Caco-2 (cell line): ENCODE measurements at regions not wholly inside any gene's neighbourhood (a gene's known extent, or its start where the extent isn't known, plus 50 kb on each side); places are given as distances from the start of the nearest gene placed in this dataset.

Source experiments
- BruUV-seq: library from RNA; stranded (reverse); fragments of 400-500 nt; replicated peaks from 2 replicates; lab custom pipeline; 2021; lab: Mats Ljungman, UMichigan
- CTCF ChIA-PET: fragments of 300-600 bp; sonication (Branson Sonifier 250); formaldehyde crosslinking; loops from one replicate; lab custom pipeline; 2022; ENCODE audit warnings: antibody characterized with exemption; lab: Charles Lee
- POLR2A ChIA-PET: fragments of 300-600 bp; sonication (Branson Sonifier 250); formaldehyde crosslinking; loops from one replicate; lab custom pipeline; 2022; ENCODE audit warnings: antibody characterized with exemption; lab: Charles Lee
- DNase-seq, 2 experiments: peaks; one replicate each; pipeline versions ENCODE4 v3.0.0 to v3.0.0-alpha.2; 2020 to 2022
- H3K27me3 ChIP-seq: replicated peaks from 2 replicates; pipeline ENCODE4 v1.6.0; 2011; ENCODE audit warnings: low read length; ENCODE audit not compliant: control insufficient read depth, insufficient read depth
- H3K36me3 ChIP-seq: 2 replicates; pipeline ENCODE4 v1.5.1; 2011; ENCODE audit warnings: low read length; ENCODE audit not compliant: control insufficient read depth, insufficient read depth
- H3K4me1 ChIP-seq: fragments of 250-450 bp; sonication (Bioruptor Pico); 2 replicates; pipeline ENCODE4 v1.5.1; 2020; ENCODE audit warnings: mild to moderate bottlenecking
- H3K4me3 ChIP-seq: 2 replicates; pipeline ENCODE4 v1.5.1; 2011; ENCODE audit warnings: low read depth, mild to moderate bottlenecking, control low read depth, low read length
- H3K9me3 ChIP-seq: fragments of 250-450 bp; sonication (Bioruptor Pico); 2 replicates; pipeline ENCODE4 v1.5.1; 2020; ENCODE audit warnings: mild to moderate bottlenecking, moderate library complexity
- H3K27ac Mint-ChIP-seq: one replicate; pipeline ENCODE4 v1.8.0; 2022; ENCODE audit warnings: mixed read lengths; ENCODE audit not compliant: unreplicated experiment
- H3K27me3 Mint-ChIP-seq: one replicate; pipeline ENCODE4 v1.8.0; 2022; ENCODE audit warnings: mixed read lengths; ENCODE audit not compliant: insufficient read depth, unreplicated experiment
- H3K36me3 Mint-ChIP-seq: one replicate; pipeline ENCODE4 v1.8.0; 2022; ENCODE audit warnings: mild to moderate bottlenecking, mixed read lengths; ENCODE audit not compliant: insufficient read depth, unreplicated experiment
- H3K4me1 Mint-ChIP-seq: one replicate; pipeline ENCODE4 v1.8.0; 2022; ENCODE audit warnings: low read depth, mixed read lengths; ENCODE audit not compliant: unreplicated experiment
- H3K4me3 Mint-ChIP-seq: one replicate; pipeline ENCODE4 v1.8.0; 2022; ENCODE audit warnings: mild to moderate bottlenecking, moderate library complexity, mixed read lengths; ENCODE audit not compliant: unreplicated experiment
- H3K9me3 Mint-ChIP-seq: one replicate; pipeline ENCODE4 v1.8.0; 2022; ENCODE audit warnings: mixed read lengths; ENCODE audit not compliant: unreplicated experiment
- CTCF ChIP-seq, 2 experiments: fragments of 200-600 bp in 1 of 2; IDR thresholded peaks; 1 replicate in 1 of 2; 2 replicates in 1 of 2; pipeline versions ENCODE4 v1.5.1 to v1.8.0; 2011 to 2022; ENCODE audit warnings: antibody characterized with exemption in 1 of 2, control low read depth in 1 of 2, inconsistent platforms in 1 of 2, low read depth in 1 of 2, low read length in 1 of 2, mild to moderate bottlenecking in 1 of 2, moderate library complexity in 1 of 2; ENCODE audit not compliant: insufficient read depth in 1 of 2, severe bottlenecking in 1 of 2, unreplicated experiment in 1 of 2
- intact Hi-C: fragments of 100-400 bp; cut with micrococcal nuclease; formaldehyde crosslinking; loops from one replicate; pipeline ENCODE4 v1.10.0; 2022; ENCODE audit not compliant: unreplicated experiment

- ChIA-PET CTCF (interaction anchor here (0.6 to 1.4 kb wide), 2 partner anchors 51 to 63 kb away, joined by 3 read pairs; no protein-coding TSS in a partner anchor), POLR2A (no interaction called here)
- 0 out of 2 replicates have a peak overlapping the region, but pooled peaks have one; percentile 6 for H3K4me3 ChIP-seq
- no peaks in the 10 kb centered on the region for H3K27me3 ChIP-seq
- Mint-ChIP-seq H3K27me3 (no peaks in the 10 kb centered on the region), H3K4me1 (peaks cover 22% of the 10 kb centered on the region), H3K4me3 (peak overlapping the region; percentile 67), H3K9me3 (no peaks in the 10 kb centered on the region), H3K27ac (peak overlapping the region; percentile 71), H3K36me3 (no peaks in the 10 kb centered on the region)
- BruUV-seq: no TSS peak
- intact Hi-C loops: loop anchor here (1.0 to 2.0 kb wide), 5 partner anchors 64 to 156 kb away; no protein-coding TSS in a partner anchor
- H3K9me3 ChIP-seq: no peaks in the 10 kb centered on the region
- no peak for TF ChIP-seq CTCF (IDR thresholded peaks at IDR 0.05; ENCODE audit: insufficient read depth in 1 of 2, low read depth in 1 of 2, low read length in 1 of 2, severe bottlenecking in 1 of 2, unreplicated experiment in 1 of 2)
- peak in 1 of 2 experiments; percentile 57 for DNase-seq
- no peaks in the 10 kb centered on the region for H3K36me3 ChIP-seq
- H3K4me1 ChIP-seq: peaks cover 21% of the 10 kb centered on the region
Measured at GRCh38 chr5:157918811-157919742, 60.1 kb upstream of the CLINT1 start.

GRCh38 chr5:157917899-157918809 is 59.2 kb upstream of the CLINT1 start:
- DNase-seq: peak; percentile 78 to 80
- peak; percentile 67 to 71 for TF ChIP-seq CTCF (IDR thresholded peaks at IDR 0.05; ENCODE audit: insufficient read depth in 1 of 2, low read depth in 1 of 2, low read length in 1 of 2, severe bottlenecking in 1 of 2, unreplicated experiment in 1 of 2)
- H3K4me3 Mint-ChIP-seq: peak overlapping the region; percentile 67
- peak overlapping the region; percentile 71 for H3K27ac Mint-ChIP-seq
- H3K9me3 Mint-ChIP-seq: no peaks in the 10 kb centered on the region
- H3K36me3 ChIP-seq: no peaks in the 10 kb centered on the region
- no peaks in the 10 kb centered on the region for H3K27me3 Mint-ChIP-seq
- H3K27me3 ChIP-seq: no peaks in the 10 kb centered on the region
- intact Hi-C loops: loop anchor here (1.0 to 2.0 kb wide), 5 partner anchors 63 to 155 kb away; no protein-coding TSS in a partner anchor
- H3K4me1 Mint-ChIP-seq: peaks cover 22% of the 10 kb centered on the region
- H3K4me1 ChIP-seq: peaks cover 24% of the 10 kb centered on the region
- no peak overlapping the region for H3K4me3 ChIP-seq
- H3K36me3 Mint-ChIP-seq: no peaks in the 10 kb centered on the region
- no TSS peak for BruUV-seq
- POLR2A ChIA-PET: no interaction called here
- CTCF ChIA-PET: interaction anchor here (1.4 kb wide), 1 partner anchor 63 kb away, joined by 3 read pairs; no protein-coding TSS in a partner anchor
- no peaks in the 10 kb centered on the region for H3K9me3 ChIP-seq

GRCh38 chr5:157917491-157917890 is 58.5 kb upstream of the CLINT1 start:
- no peak for TF ChIP-seq CTCF (IDR thresholded peaks at IDR 0.05; ENCODE audit: insufficient read depth in 1 of 2, low read depth in 1 of 2, low read length in 1 of 2, severe bottlenecking in 1 of 2, unreplicated experiment in 1 of 2)
- Histone ChIP-seq H3K27me3 (no peaks in the 10 kb centered on the region), H3K4me1 (peaks cover 31% of the 10 kb centered on the region), H3K36me3 (no peaks in the 10 kb centered on the region), H3K4me3 (no peak overlapping the region), H3K9me3 (no peaks in the 10 kb centered on the region)
- intact Hi-C loops: no loop called here
- H3K36me3 Mint-ChIP-seq: no peaks in the 10 kb centered on the region
- H3K27ac Mint-ChIP-seq: no peak overlapping the region
- H3K4me1 Mint-ChIP-seq: peaks cover 22% of the 10 kb centered on the region
- no peaks in the 10 kb centered on the region for H3K27me3 Mint-ChIP-seq
- no peaks in the 10 kb centered on the region for H3K9me3 Mint-ChIP-seq
- H3K4me3 Mint-ChIP-seq: no peak overlapping the region
- no TSS peak for BruUV-seq
- ChIA-PET POLR2A (no interaction called here), CTCF (no interaction called here)
- no peak for DNase-seq
